SK-N-SH treated with all-trans-retinoic acid at 6 μM for 48 hours (cell line): ENCODE measurements at regions not wholly inside any gene's neighbourhood (a gene's known extent, or its start where the extent isn't known, plus 50 kb on each side); places are given as distances from the start of the nearest gene placed in this dataset.

ENCODE experiments used
- ARNTL ChIP-seq: fragments of 450-650 bp; formaldehyde crosslinking; IDR thresholded peaks from 2 replicates; pipeline ENCODE4 v1.5.0; 2020; ENCODE audit warnings: low read depth, mild to moderate bottlenecking, moderate library complexity, borderline replicate concordance
- CSDC2 ChIP-seq: fragments of 250-450 bp; sonication (Bioruptor Pico); IDR thresholded peaks from 2 replicates; pipeline ENCODE4 v1.5.0; 2020; ENCODE audit warnings: mild to moderate bottlenecking, moderate library complexity
- ESRRG ChIP-seq: fragments of 250-450 bp; sonication (Bioruptor Pico); IDR thresholded peaks from 2 replicates; pipeline ENCODE4 v1.6.1; 2021; ENCODE audit warnings: mild to moderate bottlenecking
- ISL1 ChIP-seq: fragments of 250-450 bp; sonication (Bioruptor Pico); IDR thresholded peaks from 2 replicates; pipeline ENCODE4 v2.1.2; 2022; ENCODE audit warnings: mild to moderate bottlenecking, moderate library complexity
- PATZ1 ChIP-seq: fragments of 250-450 bp; sonication (Bioruptor Pico); IDR thresholded peaks from 2 replicates; pipeline ENCODE4 v1.8.0; 2020; ENCODE audit warnings: mild to moderate bottlenecking, moderate library complexity, borderline replicate concordance
- PPARA ChIP-seq: fragments of 250-450 bp; sonication (Bioruptor Pico); IDR thresholded peaks from 2 replicates; pipeline ENCODE4 v1.5.0; 2020; ENCODE audit warnings: mild to moderate bottlenecking, borderline replicate concordance
- RARB ChIP-seq: fragments of 250-450 bp; sonication (Bioruptor Pico); IDR thresholded peaks from 2 replicates; pipeline ENCODE4 v1.8.0; 2021; ENCODE audit warnings: mild to moderate bottlenecking, moderate library complexity
- TSHZ2 ChIP-seq: fragments of 250-450 bp; sonication (Bioruptor Pico); IDR thresholded peaks from 2 replicates; pipeline ENCODE4 v1.5.0; 2020; ENCODE audit warnings: mild to moderate bottlenecking, moderate library complexity
- ZC3H10 ChIP-seq: fragments of 250-450 bp; sonication (Bioruptor Pico); IDR thresholded peaks from 2 replicates; pipeline ENCODE4 v1.5.1; 2021; ENCODE audit warnings: mild to moderate bottlenecking, moderate library complexity
- ZFP30 ChIP-seq: fragments of 450-650 bp; formaldehyde crosslinking; IDR thresholded peaks from 2 replicates; pipeline ENCODE4 v1.5.0; 2022; ENCODE audit warnings: mild to moderate bottlenecking, moderate library complexity
- ZNF70 ChIP-seq: fragments of 450-650 bp; formaldehyde crosslinking; IDR thresholded peaks from 2 replicates; pipeline ENCODE4 v1.5.0; 2020; ENCODE audit warnings: mild to moderate bottlenecking, moderate library complexity

- TF ChIP-seq RARB (CRISPR knock-in tag) (no peak), ESRRG (CRISPR knock-in tag) (no peak), PATZ1 (no peak), ZNF70 (CRISPR knock-in tag) (no peak), TSHZ2 (CRISPR knock-in tag) (no peak), ISL1 (CRISPR knock-in tag) (no peak), ARNTL (no peak), CSDC2 (CRISPR knock-in tag) (no peak), ZFP30 (no peak), ZC3H10 (CRISPR knock-in tag) (no peak), PPARA (CRISPR knock-in tag) (no peak)
Observed at GRCh38 chr2:217527590-217528202, 475.1 kb downstream of the TNS1 start.
